ENCODE measurements at regions not wholly inside any gene's neighbourhood (a gene's known extent, or its start where the extent isn't known, plus 50 kb on each side); places are given as distances from the start of the nearest gene placed in this dataset.

GRCh38 chr7:133180717-133181116, 72.2 kb upstream of the EXOC4 start:
- Mint-ChIP-seq H3K4me3 (no peak overlapping the region), H3K4me1 (no peaks in the 10 kb centered on the region), H3K27ac (ENCODE audit: unreplicated experiment) (no peak overlapping the region), H3K36me3 (ENCODE audit: low read depth) (peaks cover 3% of the 10 kb centered on the region), H3K9me3 (peaks cover 3% of the 10 kb centered on the region), H3K27me3 (ENCODE audit: low read depth) (no peaks in the 10 kb centered on the region)
- DNase-seq (ENCODE audit: low read depth, low spot score), result no peak
- no peak for TF ChIP-seq CTCF (conservative IDR thresholded peaks at IDR 0.05)

GRCh38 chr7:133183042-133183794, 69.7 kb upstream of the EXOC4 start:
- H3K36me3 Mint-ChIP-seq (ENCODE audit: low read depth), result peaks cover 3% of the 10 kb centered on the region
- H3K4me1 Mint-ChIP-seq, result no peaks in the 10 kb centered on the region
- TF ChIP-seq CTCF (conservative IDR thresholded peaks at IDR 0.05), result no peak
- no peak overlapping the region for H3K27ac Mint-ChIP-seq (ENCODE audit: unreplicated experiment)
- no peak overlapping the region for H3K4me3 Mint-ChIP-seq
- no peaks in the 10 kb centered on the region for H3K27me3 Mint-ChIP-seq (ENCODE audit: low read depth)
- peaks cover 3% of the 10 kb centered on the region for H3K9me3 Mint-ChIP-seq
- no peak for DNase-seq (ENCODE audit: low read depth, low spot score)

GRCh38 chr7:133183969-133184368, 68.9 kb upstream of the EXOC4 start:
- Mint-ChIP-seq H3K4me3 (no peak overlapping the region), H3K9me3 (no peaks in the 10 kb centered on the region), H3K27ac (ENCODE audit: unreplicated experiment) (no peak overlapping the region), H3K36me3 (ENCODE audit: low read depth) (no peaks in the 10 kb centered on the region), H3K27me3 (ENCODE audit: low read depth) (no peaks in the 10 kb centered on the region), H3K4me1 (no peaks in the 10 kb centered on the region)
- no peak for DNase-seq (ENCODE audit: low read depth, low spot score)
- no peak for TF ChIP-seq CTCF (conservative IDR thresholded peaks at IDR 0.05)

- DNase-seq (ENCODE audit: low read depth, low spot score), result no peak
- Mint-ChIP-seq H3K27ac (ENCODE audit: unreplicated experiment) (no peak overlapping the region), H3K36me3 (ENCODE audit: low read depth) (no peaks in the 10 kb centered on the region), H3K9me3 (no peaks in the 10 kb centered on the region), H3K4me3 (no peak overlapping the region), H3K27me3 (ENCODE audit: low read depth) (peaks cover 4% of the 10 kb centered on the region), H3K4me1 (no peaks in the 10 kb centered on the region)
- TF ChIP-seq CTCF (conservative IDR thresholded peaks at IDR 0.05), result no peak
Observed at GRCh38 chr7:133185512-133185911, 67.4 kb upstream of the EXOC4 start.

- H3K27me3 Mint-ChIP-seq (ENCODE audit: low read depth), result peaks cover 4% of the 10 kb centered on the region
- no peak overlapping the region for H3K4me3 Mint-ChIP-seq
- TF ChIP-seq CTCF (conservative IDR thresholded peaks at IDR 0.05), result no peak
- no peak overlapping the region for H3K27ac Mint-ChIP-seq (ENCODE audit: unreplicated experiment)
- no peaks in the 10 kb centered on the region for H3K36me3 Mint-ChIP-seq (ENCODE audit: low read depth)
- H3K9me3 Mint-ChIP-seq, result no peaks in the 10 kb centered on the region
- no peaks in the 10 kb centered on the region for H3K4me1 Mint-ChIP-seq
- DNase-seq (ENCODE audit: low read depth, low spot score), result no peak
Observed at GRCh38 chr7:133186060-133186459, 66.8 kb upstream of the EXOC4 start.

All from neural crest cell (in vitro differentiated cells).